ENCODE measurements at regions not wholly inside any gene's neighbourhood (a gene's known extent, or its start where the extent isn't known, plus 50 kb on each side); places are given as distances from the start of the nearest gene placed in this dataset.

DNA sequence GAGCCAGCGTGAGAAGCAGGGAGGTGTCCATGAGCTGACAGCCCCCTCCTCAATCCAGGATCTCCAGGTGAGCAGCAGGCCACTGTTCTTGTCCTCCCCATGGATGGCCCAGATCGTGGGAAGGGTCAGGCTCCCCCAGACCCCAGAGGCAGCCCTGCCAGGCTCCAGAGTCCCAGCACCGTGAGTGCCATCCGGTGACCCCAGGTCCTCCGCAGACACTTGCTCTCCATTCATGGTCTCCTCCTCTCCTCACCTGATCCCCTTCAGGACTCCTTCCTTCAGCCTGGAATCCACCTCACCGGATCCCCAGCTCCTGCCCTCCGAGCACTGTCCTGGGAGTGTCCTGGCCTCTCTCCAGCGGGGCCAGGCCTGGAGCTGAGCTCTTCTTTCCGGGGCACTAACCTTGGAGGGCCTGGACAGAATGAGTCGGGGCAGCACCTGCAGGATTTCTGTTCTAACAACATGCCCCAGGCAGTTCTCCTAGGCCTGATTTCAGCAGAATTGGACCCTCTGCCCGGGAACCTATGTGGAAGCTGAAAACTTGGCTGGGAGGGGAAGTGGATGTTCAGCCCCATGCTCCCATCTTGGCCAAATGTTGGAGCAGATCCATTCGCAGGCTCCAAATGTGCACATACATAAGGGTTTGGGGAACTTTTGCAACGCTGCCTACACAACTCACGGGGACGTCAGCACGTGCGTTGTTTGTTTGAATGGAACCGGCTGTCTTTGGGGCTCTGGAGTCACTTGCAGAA, 341.6 kb upstream of the SFSWAP start:
- no peaks in the 10 kb centered on the region for H3K9me3 ChIP-seq
- H3K27me3 ChIP-seq: peaks cover 0 to 3% (median 0%) of the 10 kb centered on the region in 3 donors
- DNase-seq (no peak), ATAC-seq (no peak)
- no peak overlapping the region for H3K27ac ChIP-seq
- no peak overlapping the region for H3K4me3 ChIP-seq
- no peaks in the 10 kb centered on the region for H3K4me1 ChIP-seq
- H3K36me3 ChIP-seq: no peaks in the 10 kb centered on the region
- intact Hi-C loops (cut with DNase I; ENCODE audit: low total_unique reads) (no loop called here), in situ Hi-C loops (cut with MboI; ENCODE audit: low sequenced_read_pairs in 4 of 4) (no loop called here)
- TF ChIP-seq POLR2A (IDR thresholded peaks at IDR 0.05): no peak
- TF ChIP-seq, protein P1, sequence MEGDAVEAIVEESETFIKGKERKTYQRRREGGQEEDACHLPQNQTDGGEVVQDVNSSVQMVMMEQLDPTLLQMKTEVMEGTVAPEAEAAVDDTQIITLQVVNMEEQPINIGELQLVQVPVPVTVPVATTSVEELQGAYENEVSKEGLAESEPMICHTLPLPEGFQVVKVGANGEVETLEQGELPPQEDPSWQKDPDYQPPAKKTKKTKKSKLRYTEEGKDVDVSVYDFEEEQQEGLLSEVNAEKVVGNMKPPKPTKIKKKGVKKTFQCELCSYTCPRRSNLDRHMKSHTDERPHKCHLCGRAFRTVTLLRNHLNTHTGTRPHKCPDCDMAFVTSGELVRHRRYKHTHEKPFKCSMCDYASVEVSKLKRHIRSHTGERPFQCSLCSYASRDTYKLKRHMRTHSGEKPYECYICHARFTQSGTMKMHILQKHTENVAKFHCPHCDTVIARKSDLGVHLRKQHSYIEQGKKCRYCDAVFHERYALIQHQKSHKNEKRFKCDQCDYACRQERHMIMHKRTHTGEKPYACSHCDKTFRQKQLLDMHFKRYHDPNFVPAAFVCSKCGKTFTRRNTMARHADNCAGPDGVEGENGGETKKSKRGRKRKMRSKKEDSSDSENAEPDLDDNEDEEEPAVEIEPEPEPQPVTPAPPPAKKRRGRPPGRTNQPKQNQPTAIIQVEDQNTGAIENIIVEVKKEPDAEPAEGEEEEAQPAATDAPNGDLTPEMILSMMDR (IDR thresholded peaks at IDR 0.05 in 4 of 5, conservative IDR thresholded peaks at IDR 0.05 in 1 of 5): no peak

DNA sequence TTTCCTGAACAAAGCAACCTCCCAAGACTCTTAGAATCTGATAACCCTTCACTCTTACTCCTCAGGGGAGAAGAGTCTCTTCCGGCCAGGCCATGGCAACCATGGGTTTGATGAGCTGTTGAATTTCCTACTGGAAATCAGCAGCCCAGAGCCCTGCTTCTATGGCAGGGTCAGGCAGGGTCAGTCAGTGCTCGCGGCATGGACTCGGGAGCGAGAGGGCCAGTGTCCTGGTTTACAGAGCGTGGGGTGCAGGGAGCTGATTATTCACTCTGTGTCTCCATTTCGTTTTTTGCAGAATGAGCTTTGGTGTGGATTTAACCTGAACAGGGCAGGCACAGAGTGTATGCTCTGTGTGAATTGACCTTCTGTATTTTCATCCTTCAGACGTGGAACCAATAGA, 340.6 kb upstream of the SFSWAP start:
- H3K27me3 ChIP-seq: no peaks in the 10 kb centered on the region
- H3K27ac ChIP-seq: no peak overlapping the region
- no peak for TF ChIP-seq POLR2A (IDR thresholded peaks at IDR 0.05)
- TF ChIP-seq, protein P1 (IDR thresholded peaks at IDR 0.05 in 4 of 5, conservative IDR thresholded peaks at IDR 0.05 in 1 of 5): no peak
- in situ Hi-C loops (cut with MboI; ENCODE audit: low sequenced_read_pairs in 4 of 4): no loop called here
- intact Hi-C loops (cut with DNase I; ENCODE audit: low total_unique reads): no loop called here
- ATAC-seq (no peak), DNase-seq (no peak)
- no peak overlapping the region for H3K4me3 ChIP-seq
- H3K4me1 ChIP-seq: no peaks in the 10 kb centered on the region
- H3K9me3 ChIP-seq: no peaks in the 10 kb centered on the region
- no peaks in the 10 kb centered on the region for H3K36me3 ChIP-seq

DNA sequence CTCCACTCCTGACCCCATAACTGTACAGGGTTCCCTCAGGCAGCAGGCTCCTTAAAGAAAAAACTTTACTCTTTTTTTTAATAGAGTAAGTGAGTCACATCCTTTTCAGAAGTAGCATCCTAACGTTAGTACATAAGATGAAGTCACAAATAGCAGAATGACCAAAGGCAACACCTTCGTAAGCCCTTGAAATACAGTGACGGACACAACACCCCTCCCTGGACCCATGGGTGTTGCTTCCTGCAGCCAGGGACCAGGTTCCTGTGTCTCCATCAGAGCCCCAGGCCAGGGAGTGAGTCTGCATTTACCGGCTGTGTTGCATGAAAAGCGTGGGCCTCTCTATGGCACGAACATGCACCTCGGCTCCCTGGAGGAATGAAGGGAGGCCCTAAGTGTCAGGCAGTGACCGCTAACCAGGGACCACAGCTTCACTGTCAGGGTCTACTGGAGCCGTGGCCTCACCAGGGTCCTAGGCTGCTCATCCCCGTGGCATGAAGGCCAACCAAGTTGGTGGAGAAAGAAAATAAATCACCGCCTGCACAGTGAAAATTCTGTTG, 340.0 kb upstream of the SFSWAP start:
- no peak for TF ChIP-seq POLR2A (IDR thresholded peaks at IDR 0.05)
- TF ChIP-seq, protein P1 (IDR thresholded peaks at IDR 0.05 in 4 of 5, conservative IDR thresholded peaks at IDR 0.05 in 1 of 5): no peak
- Histone ChIP-seq H3K9me3 (no peaks in the 10 kb centered on the region), H3K36me3 (no peaks in the 10 kb centered on the region), H3K4me1 (no peaks in the 10 kb centered on the region), H3K27ac (no peak overlapping the region), H3K27me3 (no peaks in the 10 kb centered on the region), H3K4me3 (no peak overlapping the region)
- in situ Hi-C loops (cut with MboI; ENCODE audit: low sequenced_read_pairs in 4 of 4) (no loop called here), intact Hi-C loops (cut with DNase I; ENCODE audit: low total_unique reads) (no loop called here)
- ATAC-seq (no peak), DNase-seq (no peak)

DNA sequence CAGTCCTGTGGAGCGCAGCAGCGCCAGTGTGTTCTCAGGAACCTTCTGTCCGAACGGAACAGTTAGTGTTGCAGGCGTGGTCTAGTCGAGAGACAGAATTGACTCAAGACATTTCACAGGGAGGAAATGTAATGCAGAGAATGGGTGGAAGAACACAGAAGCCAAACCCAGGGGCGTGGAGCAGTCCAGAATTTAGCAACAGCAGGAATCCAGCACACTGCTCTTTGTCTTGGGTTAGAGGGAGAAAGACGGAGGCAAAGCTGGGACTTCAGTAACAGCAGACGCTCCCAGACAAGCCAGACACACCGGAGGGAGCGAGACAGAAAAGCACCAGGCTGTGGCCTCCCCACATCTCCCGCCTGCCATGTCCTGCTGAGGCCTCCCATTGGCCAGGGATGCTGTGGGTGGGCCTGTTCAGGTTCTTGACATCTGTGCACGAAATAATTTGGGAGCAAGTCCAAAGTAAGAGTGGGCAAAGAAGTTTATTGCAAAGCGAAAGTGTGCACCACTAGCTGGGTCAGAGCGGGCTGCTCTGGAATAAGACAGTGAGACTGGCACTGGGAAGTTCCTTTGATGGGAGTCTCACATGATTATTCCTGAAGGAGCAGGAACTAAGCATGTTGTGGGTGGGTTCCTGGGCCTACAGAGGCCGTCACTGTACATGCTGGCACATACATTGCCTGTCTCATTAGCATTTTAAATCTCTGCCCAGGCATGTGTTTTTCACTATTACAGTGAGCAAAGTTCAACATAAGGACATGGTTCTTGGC, 339.3 kb upstream of the SFSWAP start:
- Histone ChIP-seq H3K4me3 (no peak overlapping the region), H3K27me3 (no peaks in the 10 kb centered on the region), H3K27ac (no peak overlapping the region), H3K9me3 (no peaks in the 10 kb centered on the region), H3K36me3 (no peaks in the 10 kb centered on the region), H3K4me1 (no peaks in the 10 kb centered on the region)
- DNase-seq (no peak), ATAC-seq (no peak)
- in situ Hi-C loops (cut with MboI; ENCODE audit: low sequenced_read_pairs in 4 of 4): no loop called here
- intact Hi-C loops (cut with DNase I; ENCODE audit: low total_unique reads): no loop called here
- no peak for TF ChIP-seq POLR2A (IDR thresholded peaks at IDR 0.05)
- TF ChIP-seq, protein P1 (IDR thresholded peaks at IDR 0.05 in 4 of 5, conservative IDR thresholded peaks at IDR 0.05 in 1 of 5): no peak

Measured in gastrocnemius medialis (tissue), 4 donors.